Prostate gland (tissue), 2 donors: ENCODE measurements at regions not wholly inside any gene's neighbourhood (a gene's known extent, or its start where the extent isn't known, plus 50 kb on each side); places are given as distances from the start of the nearest gene placed in this dataset.

ENCODE experiments used
- POLR2A ChIP-seq: fragments of 450-650 bp; IDR thresholded peaks from one replicate; pipeline ENCODE4 v1.6.1; 2016; ENCODE audit warnings: antibody characterized with exemption, mild to moderate bottlenecking
- POLR2AphosphoS5 ChIP-seq: sonication (generic); formaldehyde crosslinking; IDR thresholded peaks from one replicate; pipeline ENCODE4 v1.6.1; 2017; ENCODE audit warnings: antibody characterized with exemption
- TF ChIP-seq, protein P1 (sequence below), 4 experiments: fragments of 200-600 bp in 2 of 4; fragments of 450-650 bp in 2 of 4; sonication (generic) in 2 of 4; IDR thresholded peaks; 1 replicate in 3 of 4; 2 replicates in 1 of 4; pipeline ENCODE4 v1.5.1; 2016 to 2019; ENCODE audit warnings: antibody characterized with exemption in 4 of 4, mild to moderate bottlenecking in 2 of 4, moderate library complexity in 2 of 4

DNA sequence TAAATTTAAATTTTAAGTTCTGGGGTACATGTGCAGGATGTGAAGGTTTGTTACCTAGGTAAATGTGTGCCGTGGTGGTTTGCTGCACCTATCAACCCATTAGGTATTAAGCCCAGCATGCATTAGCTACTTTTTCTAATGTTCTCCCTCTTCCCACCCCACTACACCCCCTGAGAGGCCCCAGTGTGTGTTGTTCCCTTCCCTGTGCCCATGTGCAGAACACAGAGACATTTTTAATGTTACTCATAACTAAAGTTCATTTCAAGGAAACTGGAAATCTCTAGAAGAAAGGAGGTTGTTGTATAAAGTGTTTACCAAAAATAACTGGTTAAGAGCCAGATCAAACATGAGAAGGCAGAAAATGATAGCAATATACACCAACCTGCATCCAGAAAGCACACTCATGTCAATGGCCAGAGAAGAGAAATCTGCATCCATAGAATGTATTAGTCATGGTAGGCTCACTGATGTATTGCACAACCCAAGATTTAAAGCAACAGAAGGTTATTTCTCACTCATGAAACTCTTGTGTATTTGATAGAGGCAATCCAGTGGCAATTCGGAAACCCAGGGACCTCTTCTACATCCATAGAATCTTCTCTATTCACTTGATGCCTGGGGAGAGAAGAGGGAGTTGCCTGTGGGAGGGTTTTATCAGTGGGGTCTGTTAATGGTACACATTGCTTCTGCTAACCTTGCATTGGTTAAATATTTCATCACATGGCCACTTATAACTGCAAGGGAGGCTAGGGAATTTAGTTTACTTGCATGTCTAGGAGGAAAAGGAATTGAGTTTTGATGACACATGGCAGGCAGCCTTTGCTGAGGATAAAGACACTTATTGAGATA, 321.9 kb upstream of the RASGRP1 start:
- TF ChIP-seq, protein P1, sequence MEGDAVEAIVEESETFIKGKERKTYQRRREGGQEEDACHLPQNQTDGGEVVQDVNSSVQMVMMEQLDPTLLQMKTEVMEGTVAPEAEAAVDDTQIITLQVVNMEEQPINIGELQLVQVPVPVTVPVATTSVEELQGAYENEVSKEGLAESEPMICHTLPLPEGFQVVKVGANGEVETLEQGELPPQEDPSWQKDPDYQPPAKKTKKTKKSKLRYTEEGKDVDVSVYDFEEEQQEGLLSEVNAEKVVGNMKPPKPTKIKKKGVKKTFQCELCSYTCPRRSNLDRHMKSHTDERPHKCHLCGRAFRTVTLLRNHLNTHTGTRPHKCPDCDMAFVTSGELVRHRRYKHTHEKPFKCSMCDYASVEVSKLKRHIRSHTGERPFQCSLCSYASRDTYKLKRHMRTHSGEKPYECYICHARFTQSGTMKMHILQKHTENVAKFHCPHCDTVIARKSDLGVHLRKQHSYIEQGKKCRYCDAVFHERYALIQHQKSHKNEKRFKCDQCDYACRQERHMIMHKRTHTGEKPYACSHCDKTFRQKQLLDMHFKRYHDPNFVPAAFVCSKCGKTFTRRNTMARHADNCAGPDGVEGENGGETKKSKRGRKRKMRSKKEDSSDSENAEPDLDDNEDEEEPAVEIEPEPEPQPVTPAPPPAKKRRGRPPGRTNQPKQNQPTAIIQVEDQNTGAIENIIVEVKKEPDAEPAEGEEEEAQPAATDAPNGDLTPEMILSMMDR (IDR thresholded peaks at IDR 0.05) = no peak
- TF ChIP-seq POLR2A (no peak), POLR2AphosphoS5 (no peak)
